PC-9 (cell line): ENCODE measurements at regions not wholly inside any gene's neighbourhood (a gene's known extent, or its start where the extent isn't known, plus 50 kb on each side); places are given as distances from the start of the nearest gene placed in this dataset.

ENCODE experiments used
- BruUV-seq: library from RNA; stranded (reverse); fragments of 400-500 nt; replicated peaks from 2 replicates; lab custom pipeline; 2021; lab: Mats Ljungman, UMichigan
- CTCF ChIA-PET: fragments of 300-600 bp; sonication (Branson Sonifier 250); formaldehyde crosslinking; loops from one replicate; lab custom pipeline; 2022; ENCODE audit warnings: antibody characterized with exemption; lab: Charles Lee
- POLR2A ChIA-PET: fragments of 300-600 bp; sonication (Branson Sonifier 250); formaldehyde crosslinking; loops from one replicate; lab custom pipeline; 2022; ENCODE audit warnings: antibody characterized with exemption; ENCODE audit not compliant: unreplicated experiment; lab: Charles Lee
- DNase-seq, 2 experiments: peaks; one replicate each; pipeline versions ENCODE4 v3.0.0 to v3.0.0-alpha.2; 2015 to 2022; ENCODE audit warnings: mixed read lengths in 1 of 2
- H2AFZ ChIP-seq: fragments of 200-600 bp; sonication (generic); 2 replicates; pipeline ENCODE4 v1.8.1; 2017; ENCODE audit warnings: antibody characterized with exemption
- H3F3A ChIP-seq: fragments of 200-600 bp; sonication (generic); 2 replicates; pipeline ENCODE4 v1.8.1; 2017; ENCODE audit warnings: antibody characterized with exemption, mild to moderate bottlenecking, low read depth; ENCODE audit not compliant: insufficient read depth
- H3K27ac ChIP-seq: fragments of 200-600 bp; sonication (generic); 2 replicates; pipeline ENCODE4 v1.6.1; 2016; ENCODE audit warnings: mixed run types
- H3K27me3 ChIP-seq: fragments of 200-600 bp; sonication (generic); 2 replicates; pipeline ENCODE4 v1.6.1; 2016; ENCODE audit warnings: low read depth, mixed run types; ENCODE audit not compliant: insufficient read depth
- H3K36me3 ChIP-seq: fragments of 200-600 bp; sonication (generic); 2 replicates; pipeline ENCODE4 v1.6.1; 2016; ENCODE audit warnings: low read depth, mixed run types
- H3K4me1 ChIP-seq: fragments of 200-600 bp; sonication (generic); replicated peaks from 2 replicates; pipeline ENCODE4 v1.6.1; 2016; ENCODE audit warnings: mixed run types; ENCODE audit not compliant: insufficient read depth
- H3K4me2 ChIP-seq: fragments of 200-600 bp; sonication (generic); 2 replicates; pipeline ENCODE4 v1.6.1; 2017; ENCODE audit warnings: mixed run types
- H3K4me3 ChIP-seq: fragments of 200-600 bp; sonication (generic); 2 replicates; pipeline ENCODE4 v1.6.1; 2016; ENCODE audit warnings: mixed run types
- H3K79me2 ChIP-seq: fragments of 200-600 bp; sonication (generic); 2 replicates; pipeline ENCODE4 v1.6.1; 2017; ENCODE audit warnings: low read depth, mixed run types
- H3K9me2 ChIP-seq: fragments of 200-600 bp; sonication (generic); 2 replicates; pipeline ENCODE4 v1.8.1; 2017; ENCODE audit warnings: mild to moderate bottlenecking; ENCODE audit not compliant: insufficient read depth
- H3K9me3 ChIP-seq: fragments of 200-600 bp; sonication (generic); 2 replicates; pipeline ENCODE4 v1.8.1; 2016; ENCODE audit warnings: low read depth; ENCODE audit not compliant: insufficient read depth
- H4K20me1 ChIP-seq: fragments of 200-600 bp; sonication (generic); 2 replicates; pipeline ENCODE4 v1.8.1; 2017; ENCODE audit not compliant: insufficient read depth
- CTCF ChIP-seq: fragments of 200-600 bp; sonication (generic); conservative IDR thresholded peaks from 2 replicates; pipeline ENCODE4 v1.6.1; 2017; ENCODE audit warnings: mixed run types, antibody characterized with exemption, mild to moderate bottlenecking, moderate library complexity
- EZH2 ChIP-seq: fragments of 200-600 bp; sonication (generic); IDR thresholded peaks from 2 replicates; pipeline ENCODE4 v1.8.0; 2017; ENCODE audit warnings: antibody characterized with exemption, low read depth
- intact Hi-C: fragments of 100-400 bp; cut with micrococcal nuclease; formaldehyde crosslinking; loops from one replicate; pipeline ENCODE4 v1.10.0; 2022; ENCODE audit not compliant: unreplicated experiment

GRCh38 chr2:111687911-111688310, 196.1 kb downstream of the ANAPC1 start:
- BruUV-seq = no TSS peak
- H3K4me3 ChIP-seq = no peak overlapping the region
- no peaks in the 10 kb centered on the region for H3K9me3 ChIP-seq
- no peaks in the 10 kb centered on the region for H3K27me3 ChIP-seq
- no peaks in the 10 kb centered on the region for H4K20me1 ChIP-seq
- no peak for DNase-seq
- no peak overlapping the region for H3K4me2 ChIP-seq
- H3K9me2 ChIP-seq = no peaks in the 10 kb centered on the region
- H3K36me3 ChIP-seq = no peaks in the 10 kb centered on the region
- peaks cover 11% of the 10 kb centered on the region for H3K4me1 ChIP-seq
- no peak overlapping the region for H2AFZ ChIP-seq
- no peak overlapping the region for H3K27ac ChIP-seq
- CTCF ChIA-PET = no interaction called here
- H3K79me2 ChIP-seq = no peaks in the 10 kb centered on the region
- intact Hi-C loops = no loop called here
- no peaks in the 10 kb centered on the region; the same call in 1 of the 2 replicates for H3F3A ChIP-seq
- POLR2A ChIA-PET = no interaction called here
- no peak for TF ChIP-seq CTCF
- TF ChIP-seq EZH2 = no peak

GRCh38 chr2:111688482-111688881, 195.5 kb downstream of the ANAPC1 start:
- H3K4me3 ChIP-seq = no peak overlapping the region
- H3F3A ChIP-seq = no peaks in the 10 kb centered on the region; the same call in 1 of the 2 replicates
- no peaks in the 10 kb centered on the region for H3K27me3 ChIP-seq
- intact Hi-C loops = no loop called here
- H3K79me2 ChIP-seq = no peaks in the 10 kb centered on the region
- no peaks in the 10 kb centered on the region for H4K20me1 ChIP-seq
- no peaks in the 10 kb centered on the region for H3K9me3 ChIP-seq
- peaks cover 11% of the 10 kb centered on the region for H3K4me1 ChIP-seq
- no peaks in the 10 kb centered on the region for H3K36me3 ChIP-seq
- POLR2A ChIA-PET = no interaction called here
- TF ChIP-seq CTCF (no peak), EZH2 (no peak)
- H3K4me2 ChIP-seq = no peak overlapping the region
- no peak overlapping the region for H2AFZ ChIP-seq
- no peaks in the 10 kb centered on the region for H3K9me2 ChIP-seq
- no peak for DNase-seq
- CTCF ChIA-PET = no interaction called here
- no TSS peak for BruUV-seq
- no peak overlapping the region for H3K27ac ChIP-seq

- Histone ChIP-seq H3K4me3 (no peak overlapping the region), H3K4me2 (no peak overlapping the region), H3K79me2 (no peaks in the 10 kb centered on the region), H3K27ac (no peak overlapping the region), H3F3A (no peaks in the 10 kb centered on the region; the same call in 1 of the 2 replicates), H3K9me3 (no peaks in the 10 kb centered on the region), H3K9me2 (no peaks in the 10 kb centered on the region), H3K4me1 (peaks cover 11% of the 10 kb centered on the region), H3K27me3 (no peaks in the 10 kb centered on the region), H2AFZ (no peak overlapping the region), H4K20me1 (no peaks in the 10 kb centered on the region), H3K36me3 (no peaks in the 10 kb centered on the region)
- BruUV-seq = no TSS peak
- ChIA-PET CTCF (no interaction called here), POLR2A (no interaction called here)
- intact Hi-C loops = no loop called here
- DNase-seq = no peak
- no peak for TF ChIP-seq CTCF
- TF ChIP-seq EZH2 = no peak
These were observed 194.8 kb downstream of the ANAPC1 start for GRCh38 chr2:111689174-111689573.
